Gastrocnemius medialis (tissue), 4 donors: ENCODE measurements at regions not wholly inside any gene's neighbourhood (a gene's known extent, or its start where the extent isn't known, plus 50 kb on each side); places are given as distances from the start of the nearest gene placed in this dataset.

Source experiments
- ATAC-seq, 2 donors: fragments of 150-250 bp; one replicate each; pipeline ENCODE4 v1.9.1; 2016
- DNase-seq, 2 donors: peaks; one replicate each; pipeline ENCODE4 v3.0.0-alpha.2; 2019
- H3K27ac ChIP-seq, 4 donors: fragments of 200-600 bp; sonication (generic); 1 replicate in 1 of 4; 2 replicates in 3 of 4; pipeline ENCODE4 v1.5.1; 2016 to 2018; ENCODE audit warnings: mild to moderate bottlenecking in 2 of 4, moderate library complexity in 1 of 4
- H3K27me3 ChIP-seq, 3 donors: fragments of 200-600 bp; sonication (generic) in 2 of 3; 1 replicate in 1 of 3; 2 replicates in 2 of 3; pipeline versions ENCODE4 v1.5.1 to v1.6.0; 2016 to 2019; ENCODE audit warnings: mild to moderate bottlenecking in 1 of 3, moderate library complexity in 1 of 3
- H3K36me3 ChIP-seq, 2 donors: fragments of 200-600 bp; sonication (generic) in 1 of 2; one replicate each; pipeline ENCODE4 v1.5.1; 2017 to 2018
- H3K4me1 ChIP-seq, 2 donors: fragments of 200-600 bp; sonication (generic) in 1 of 2; one replicate each; pipeline ENCODE4 v1.5.1; 2016 to 2017; ENCODE audit warnings: mild to moderate bottlenecking in 2 of 2
- H3K4me3 ChIP-seq, 4 donors: fragments of 200-600 bp; sonication (generic) in 3 of 4; 1 replicate in 1 of 4; 2 replicates in 3 of 4; pipeline ENCODE4 v1.5.1; 2016 to 2019; ENCODE audit warnings: mild to moderate bottlenecking in 2 of 4
- H3K9me3 ChIP-seq, 3 donors: fragments of 200-600 bp; sonication (generic) in 2 of 3; 1 replicate in 1 of 3; 2 replicates in 2 of 3; pipeline ENCODE4 v1.5.1; 2016 to 2019
- POLR2A ChIP-seq, 2 donors: fragments of 450-650 bp; IDR thresholded peaks; one replicate each; pipeline ENCODE4 v1.6.1; 2017; ENCODE audit warnings: antibody characterized with exemption in 2 of 2, mild to moderate bottlenecking in 2 of 2, moderate library complexity in 2 of 2
- in situ Hi-C, 4 donors: fragments of 200-750 bp; cut with MboI; loops; one replicate each; pipeline versions ENCODE4 v1.15.0 to v1.8.0; 2017; ENCODE audit warnings: low sequenced_read_pairs in 4 of 4
- intact Hi-C: fragments of 100-400 bp; cut with DNase I; formaldehyde crosslinking; loops from one replicate; pipeline ENCODE4 v1.15.1; 2023; ENCODE audit warnings: low total_unique reads
- TF ChIP-seq, protein P1 (sequence below), 5 experiments: fragments of 450-650 bp in 3 of 5; fragments of 200-600 bp in 2 of 5; sonication (generic) in 2 of 5; IDR thresholded peaks in 4 of 5; conservative IDR thresholded peaks in 1 of 5; 1 replicate in 4 of 5; 2 replicates in 1 of 5; pipeline ENCODE4 v1.5.1; 2016 to 2019; ENCODE audit warnings: antibody characterized with exemption in 5 of 5, mild to moderate bottlenecking in 3 of 5, moderate library complexity in 3 of 5

DNA sequence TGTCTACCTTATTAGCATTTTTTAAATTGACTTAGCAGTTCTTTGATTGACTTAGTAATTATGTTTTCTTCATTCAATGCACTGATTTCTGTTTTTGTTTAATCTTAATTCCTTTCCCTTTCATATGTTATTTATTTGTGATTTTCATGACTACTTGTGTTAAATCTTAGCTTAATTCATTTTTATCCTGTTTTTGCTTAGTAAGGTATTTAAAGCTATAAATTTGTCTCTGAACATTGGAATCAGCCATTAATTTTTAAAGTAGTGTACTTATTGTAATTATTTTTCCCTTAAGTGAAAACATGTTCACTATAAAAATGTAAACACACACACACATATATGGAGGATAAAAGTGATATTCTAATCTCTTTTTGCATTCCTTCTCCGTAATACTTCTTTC, 109.1 kb upstream of the DIPK2B start:
- intact Hi-C loops = no loop called here
- DNase-seq (no peak), ATAC-seq (no peak)
- TF ChIP-seq, protein P1, sequence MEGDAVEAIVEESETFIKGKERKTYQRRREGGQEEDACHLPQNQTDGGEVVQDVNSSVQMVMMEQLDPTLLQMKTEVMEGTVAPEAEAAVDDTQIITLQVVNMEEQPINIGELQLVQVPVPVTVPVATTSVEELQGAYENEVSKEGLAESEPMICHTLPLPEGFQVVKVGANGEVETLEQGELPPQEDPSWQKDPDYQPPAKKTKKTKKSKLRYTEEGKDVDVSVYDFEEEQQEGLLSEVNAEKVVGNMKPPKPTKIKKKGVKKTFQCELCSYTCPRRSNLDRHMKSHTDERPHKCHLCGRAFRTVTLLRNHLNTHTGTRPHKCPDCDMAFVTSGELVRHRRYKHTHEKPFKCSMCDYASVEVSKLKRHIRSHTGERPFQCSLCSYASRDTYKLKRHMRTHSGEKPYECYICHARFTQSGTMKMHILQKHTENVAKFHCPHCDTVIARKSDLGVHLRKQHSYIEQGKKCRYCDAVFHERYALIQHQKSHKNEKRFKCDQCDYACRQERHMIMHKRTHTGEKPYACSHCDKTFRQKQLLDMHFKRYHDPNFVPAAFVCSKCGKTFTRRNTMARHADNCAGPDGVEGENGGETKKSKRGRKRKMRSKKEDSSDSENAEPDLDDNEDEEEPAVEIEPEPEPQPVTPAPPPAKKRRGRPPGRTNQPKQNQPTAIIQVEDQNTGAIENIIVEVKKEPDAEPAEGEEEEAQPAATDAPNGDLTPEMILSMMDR (IDR thresholded peaks at IDR 0.05 in 4 of 5, conservative IDR thresholded peaks at IDR 0.05 in 1 of 5) = no peak
- TF ChIP-seq POLR2A (IDR thresholded peaks at IDR 0.05) = no peak
- in situ Hi-C loops = loop anchor here in 2 of 4 donors (25.0 kb wide), 1 partner anchor 1102 kb away; no protein-coding TSS in a partner anchor
- Histone ChIP-seq H3K4me1 (no peaks in the 10 kb centered on the region), H3K27ac (no peak overlapping the region), H3K27me3 (peaks cover 0 to 2% (median 0%) of the 10 kb centered on the region in 3 donors), H3K9me3 (no peaks in the 10 kb centered on the region), H3K4me3 (no peak overlapping the region), H3K36me3 (no peaks in the 10 kb centered on the region)

DNA sequence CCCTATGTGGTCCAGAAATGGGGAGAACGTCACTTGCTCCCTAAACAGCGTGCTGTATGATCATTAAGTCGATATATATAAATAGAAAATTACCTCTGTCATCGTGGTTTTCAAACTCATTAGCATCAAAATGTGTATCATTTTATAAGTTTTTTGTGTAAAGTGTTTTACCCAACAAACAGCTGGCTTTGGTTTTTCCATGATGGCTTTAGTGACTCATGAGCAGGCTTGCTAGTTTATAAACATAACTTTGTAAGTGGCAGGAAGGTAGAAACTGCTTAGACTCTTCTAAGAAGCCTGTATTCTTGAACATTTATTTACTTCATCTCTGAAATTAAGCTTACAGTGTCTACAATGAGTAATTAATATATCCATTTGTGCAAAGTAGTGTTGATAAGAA, 108.4 kb upstream of the DIPK2B start:
- Histone ChIP-seq H3K9me3 (no peaks in the 10 kb centered on the region), H3K4me1 (no peaks in the 10 kb centered on the region), H3K4me3 (no peak overlapping the region), H3K36me3 (no peaks in the 10 kb centered on the region), H3K27ac (no peak overlapping the region), H3K27me3 (no peaks in the 10 kb centered on the region)
- intact Hi-C loops (no loop called here), in situ Hi-C loops (loop anchor here in 2 of 4 donors (25.0 kb wide), 1 partner anchor 1103 kb away; no protein-coding TSS in a partner anchor)
- no peak for TF ChIP-seq POLR2A (IDR thresholded peaks at IDR 0.05)
- TF ChIP-seq, protein P1 (IDR thresholded peaks at IDR 0.05 in 4 of 5, conservative IDR thresholded peaks at IDR 0.05 in 1 of 5) = no peak
- DNase-seq (no peak), ATAC-seq (no peak)

DNA sequence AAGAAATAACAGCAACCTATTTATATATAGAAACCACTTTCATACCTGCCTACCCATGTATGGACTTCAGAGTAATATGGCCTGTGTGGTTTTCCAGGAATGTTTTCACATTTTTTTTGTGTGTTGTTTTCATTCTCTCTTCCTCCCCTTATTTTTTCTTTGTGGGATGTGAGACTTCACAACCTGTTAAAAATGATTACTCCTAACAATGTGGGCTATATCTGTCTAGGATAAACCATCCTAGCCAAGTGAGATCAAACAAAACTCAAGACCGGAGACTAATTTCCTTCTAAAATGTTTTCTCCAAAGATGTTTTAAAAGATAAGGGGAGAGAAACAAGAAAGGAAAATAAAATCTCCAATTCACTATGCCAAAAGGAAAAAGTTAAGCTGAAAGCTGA, 106.1 kb upstream of the DIPK2B start:
- H3K9me3 ChIP-seq = no peaks in the 10 kb centered on the region
- H3K4me3 ChIP-seq = no peak overlapping the region
- ATAC-seq (no peak), DNase-seq (no peak)
- H3K27me3 ChIP-seq = no peaks in the 10 kb centered on the region
- TF ChIP-seq POLR2A (IDR thresholded peaks at IDR 0.05) = no peak
- TF ChIP-seq, protein P1 (IDR thresholded peaks at IDR 0.05 in 4 of 5, conservative IDR thresholded peaks at IDR 0.05 in 1 of 5) = no peak
- intact Hi-C loops = no loop called here
- in situ Hi-C loops = loop anchor here in 2 of 4 donors (25.0 kb wide), 1 partner anchor 1106 kb away; no protein-coding TSS in a partner anchor
- no peaks in the 10 kb centered on the region for H3K36me3 ChIP-seq
- H3K4me1 ChIP-seq = no peaks in the 10 kb centered on the region
- no peak overlapping the region for H3K27ac ChIP-seq

DNA sequence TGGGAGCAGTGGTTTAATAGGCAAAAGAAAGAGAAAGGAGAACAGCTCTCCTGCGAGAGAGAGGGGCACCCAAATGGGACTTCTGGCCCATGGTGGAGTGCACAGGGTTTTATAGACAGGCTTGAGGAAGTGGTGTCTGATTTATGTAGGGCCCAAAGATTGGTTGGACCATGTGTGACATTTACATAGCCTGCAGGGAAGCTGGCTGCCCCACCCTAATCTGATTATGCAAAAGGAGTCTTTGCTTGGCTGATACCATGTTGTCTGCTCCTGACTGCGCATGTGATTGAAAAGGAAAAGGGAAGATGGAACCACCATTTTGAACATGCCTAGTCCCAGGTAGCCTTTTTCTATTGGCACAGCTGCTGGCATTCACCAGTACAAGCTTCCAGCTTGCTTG, 100.0 kb upstream of the DIPK2B start:
- Histone ChIP-seq H3K27me3 (no peaks in the 10 kb centered on the region), H3K9me3 (no peaks in the 10 kb centered on the region), H3K4me3 (no peak overlapping the region), H3K4me1 (no peaks in the 10 kb centered on the region), H3K36me3 (no peaks in the 10 kb centered on the region), H3K27ac (no peak overlapping the region)
- DNase-seq = no peak
- no peak for TF ChIP-seq POLR2A (IDR thresholded peaks at IDR 0.05)
- TF ChIP-seq, protein P1 (IDR thresholded peaks at IDR 0.05 in 4 of 5, conservative IDR thresholded peaks at IDR 0.05 in 1 of 5) = no peak
- intact Hi-C loops = no loop called here
- ATAC-seq = no peak
- in situ Hi-C loops = loop anchor here in 2 of 4 donors (25.0 kb wide), 1 partner anchor 1112 kb away; no protein-coding TSS in a partner anchor
